OCI-LY7 (cell line): ENCODE measurements at regions not wholly inside any gene's neighbourhood (a gene's known extent, or its start where the extent isn't known, plus 50 kb on each side); places are given as distances from the start of the nearest gene placed in this dataset.

Experiments used
- EZH2phosphoT487 ChIP-seq: fragments of 200-600 bp; sonication (generic); IDR thresholded peaks from 2 replicates; pipeline ENCODE4 v1.6.1; 2018; ENCODE audit warnings: low read depth, borderline replicate concordance, mild to moderate bottlenecking, mixed run types, antibody characterized with exemption, low read length, moderate library complexity, mixed read lengths
- TF ChIP-seq, protein P1 (sequence below): fragments of 200-600 bp; sonication (generic); conservative IDR thresholded peaks from 2 replicates; pipeline ENCODE4 v1.5.1; 2014; ENCODE audit warnings: mild to moderate bottlenecking, antibody characterized with exemption, low read length, moderate library complexity, mixed read lengths

DNA sequence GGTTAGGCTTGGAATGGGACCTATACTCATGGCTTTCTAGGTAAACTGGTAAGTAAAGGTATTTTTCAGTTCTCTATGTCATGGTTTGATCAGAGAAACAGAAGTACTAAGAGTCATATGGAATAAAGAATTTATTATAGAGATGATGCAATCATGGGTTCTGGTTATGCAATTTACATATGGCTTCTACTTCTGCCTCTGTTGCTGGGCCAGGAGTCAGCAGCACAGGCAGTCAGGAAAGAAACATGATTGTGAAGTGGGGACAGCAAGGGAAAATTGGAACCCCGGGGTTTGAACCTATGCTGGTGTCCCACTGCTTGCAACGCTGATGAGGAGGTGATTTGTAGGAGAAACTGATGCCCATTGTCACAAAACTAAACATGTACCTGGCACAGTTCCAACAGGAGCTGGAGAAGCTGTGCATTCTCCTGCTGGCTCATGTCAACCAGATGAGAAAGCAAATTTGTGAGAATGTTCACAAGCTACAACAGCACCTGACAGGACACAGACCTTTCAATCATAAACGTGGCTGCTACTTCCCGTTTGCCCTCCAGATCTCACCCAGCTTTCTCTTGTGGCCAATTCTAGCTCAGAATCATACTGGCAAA is 887.1 kb downstream of the TFAP2A start:
- TF ChIP-seq, protein P1, sequence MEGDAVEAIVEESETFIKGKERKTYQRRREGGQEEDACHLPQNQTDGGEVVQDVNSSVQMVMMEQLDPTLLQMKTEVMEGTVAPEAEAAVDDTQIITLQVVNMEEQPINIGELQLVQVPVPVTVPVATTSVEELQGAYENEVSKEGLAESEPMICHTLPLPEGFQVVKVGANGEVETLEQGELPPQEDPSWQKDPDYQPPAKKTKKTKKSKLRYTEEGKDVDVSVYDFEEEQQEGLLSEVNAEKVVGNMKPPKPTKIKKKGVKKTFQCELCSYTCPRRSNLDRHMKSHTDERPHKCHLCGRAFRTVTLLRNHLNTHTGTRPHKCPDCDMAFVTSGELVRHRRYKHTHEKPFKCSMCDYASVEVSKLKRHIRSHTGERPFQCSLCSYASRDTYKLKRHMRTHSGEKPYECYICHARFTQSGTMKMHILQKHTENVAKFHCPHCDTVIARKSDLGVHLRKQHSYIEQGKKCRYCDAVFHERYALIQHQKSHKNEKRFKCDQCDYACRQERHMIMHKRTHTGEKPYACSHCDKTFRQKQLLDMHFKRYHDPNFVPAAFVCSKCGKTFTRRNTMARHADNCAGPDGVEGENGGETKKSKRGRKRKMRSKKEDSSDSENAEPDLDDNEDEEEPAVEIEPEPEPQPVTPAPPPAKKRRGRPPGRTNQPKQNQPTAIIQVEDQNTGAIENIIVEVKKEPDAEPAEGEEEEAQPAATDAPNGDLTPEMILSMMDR, result no peak
- no peak for TF ChIP-seq EZH2phosphoT487
